HG03045 (cell line): ENCODE measurements at regions not wholly inside any gene's neighbourhood (a gene's known extent, or its start where the extent isn't known, plus 50 kb on each side); places are given as distances from the start of the nearest gene placed in this dataset.

Source experiments
- ATAC-seq: cut with Tn5 transposase; IDR thresholded peaks from one replicate; pipeline ENCODE4 v1.9.1; 2021; ENCODE audit warnings: mild to moderate bottlenecking, moderate library complexity; ENCODE audit not compliant: unreplicated experiment

GRCh38 chr3:56902468-56903160 is 100.9 kb upstream of the ARHGEF3 start:
- no peak for ATAC-seq

- no peak for ATAC-seq
Observed at GRCh38 chr3:56900801-56901200, 99.1 kb upstream of the ARHGEF3 start.

GRCh38 chr3:56899851-56900250 is 98.1 kb upstream of the ARHGEF3 start:
- ATAC-seq: no peak

GRCh38 chr3:56899078-56899477 is 97.3 kb upstream of the ARHGEF3 start:
- ATAC-seq: no peak

DNA sequence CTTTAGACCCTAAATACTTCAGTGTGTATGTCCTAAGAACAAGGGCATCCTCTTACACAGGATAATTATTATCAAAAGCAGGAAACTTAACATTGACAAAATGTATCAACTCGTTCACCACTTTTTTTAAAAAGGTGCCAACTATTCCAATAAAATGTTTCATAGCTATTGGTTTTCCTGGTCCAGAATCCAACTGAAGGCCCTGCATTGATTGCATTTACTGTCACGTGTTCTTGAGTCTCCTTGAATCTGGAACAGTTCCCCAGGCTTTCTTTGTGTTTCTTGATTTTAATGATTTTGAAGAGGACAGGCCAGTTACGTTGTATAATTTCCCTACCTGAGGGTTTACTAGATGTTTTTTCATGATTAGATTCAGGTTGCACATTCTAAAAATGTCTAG is 94.6 kb upstream of the ARHGEF3 start:
- ATAC-seq: no peak

GRCh38 chr3:56894881-56895431 is 93.2 kb upstream of the ARHGEF3 start:
- no peak for ATAC-seq

DNA sequence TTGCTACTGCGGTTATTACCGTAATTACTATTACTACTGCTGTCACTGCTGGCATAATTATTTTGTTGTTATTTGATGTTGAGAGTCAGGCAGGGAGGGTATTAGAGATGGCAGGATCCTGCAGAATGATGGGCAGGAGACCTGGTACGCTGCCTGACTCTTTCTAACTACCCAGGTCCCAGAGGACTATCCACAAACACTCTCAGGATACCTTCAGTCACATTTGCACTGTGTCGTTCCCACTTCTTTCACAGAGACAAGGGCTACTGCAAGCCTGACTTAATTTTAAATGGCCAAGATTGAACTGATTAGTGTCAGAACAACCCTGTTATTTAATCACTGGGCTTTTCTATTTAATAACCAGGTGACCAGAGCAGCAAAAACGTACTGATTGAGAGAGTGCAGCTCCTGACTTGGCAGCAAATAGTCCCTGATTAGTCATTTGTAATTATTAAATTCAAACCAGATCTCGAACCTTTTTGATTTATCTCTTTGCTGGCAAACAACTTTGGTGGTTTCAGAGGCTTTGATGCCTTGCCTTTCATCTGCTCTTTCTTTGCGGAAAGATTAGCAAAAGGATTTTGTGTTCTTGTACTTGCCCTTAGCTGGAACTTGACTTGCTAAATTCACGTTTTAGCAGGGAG is 88.8 kb upstream of the ARHGEF3 start:
- no peak for ATAC-seq

GRCh38 chr3:56889131-56889530 is 87.4 kb upstream of the ARHGEF3 start:
- no peak for ATAC-seq

GRCh38 chr3:56887402-56888025 is 85.8 kb upstream of the ARHGEF3 start:
- no peak for ATAC-seq

DNA sequence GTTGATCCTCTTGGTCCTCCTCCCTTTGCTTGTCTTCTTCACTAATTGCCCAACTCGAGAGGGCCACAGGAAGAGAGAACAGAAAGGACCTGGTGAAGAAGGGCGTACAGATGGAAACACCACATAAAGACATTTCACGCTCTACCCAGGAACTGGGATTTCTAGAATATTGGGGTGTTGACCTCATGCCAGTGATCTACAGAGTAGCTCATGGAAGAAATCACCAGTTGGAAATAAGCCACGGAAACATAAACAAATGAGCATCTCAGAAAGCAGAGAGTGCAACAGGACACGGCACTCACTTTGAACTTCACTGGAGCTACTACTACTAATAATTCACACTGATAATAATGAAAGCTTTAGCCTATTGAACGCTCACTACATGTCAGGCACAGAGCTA is 84.6 kb upstream of the ARHGEF3 start:
- no peak for ATAC-seq

DNA sequence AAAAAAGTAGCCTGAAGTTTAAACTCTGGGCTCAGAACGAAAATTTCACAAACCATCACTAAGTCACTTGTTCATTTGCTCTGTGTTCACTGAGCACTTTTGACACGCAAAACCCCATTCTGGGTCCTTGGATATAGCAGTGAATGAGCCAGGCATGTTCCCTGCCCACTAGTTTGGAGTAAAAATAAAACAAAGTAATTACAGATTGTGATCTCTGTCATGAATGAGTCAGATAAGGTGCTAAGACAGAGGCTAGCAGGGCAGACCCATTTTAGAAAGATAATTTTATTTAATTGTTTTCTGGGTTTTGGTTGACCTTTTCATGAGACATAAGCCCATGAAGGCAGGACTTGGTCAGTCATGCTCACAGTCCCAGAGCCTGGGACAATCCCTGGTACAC is 84.1 kb upstream of the ARHGEF3 start:
- ATAC-seq: no peak

GRCh38 chr3:56885453-56885852 is 83.7 kb upstream of the ARHGEF3 start:
- no peak for ATAC-seq

DNA sequence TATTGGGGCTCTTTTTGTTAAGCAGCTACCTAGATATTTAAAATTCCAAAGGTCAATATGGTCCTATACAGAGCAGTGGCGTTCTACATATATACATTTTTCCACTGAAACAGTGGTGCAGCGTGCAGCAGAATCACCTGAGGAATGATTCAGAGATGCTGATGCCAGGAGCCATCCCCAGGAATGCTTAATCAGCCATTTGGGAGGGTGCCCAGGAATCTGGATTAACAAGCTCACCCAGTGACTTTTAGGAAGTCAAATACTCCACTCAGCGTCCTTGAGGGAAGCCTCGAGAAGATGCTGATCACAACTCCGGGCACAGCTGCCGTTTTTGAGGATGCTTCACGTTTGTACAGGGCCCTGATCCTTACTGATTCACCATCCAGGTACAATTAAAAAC is 82.6 kb upstream of the ARHGEF3 start:
- ATAC-seq: no peak

DNA sequence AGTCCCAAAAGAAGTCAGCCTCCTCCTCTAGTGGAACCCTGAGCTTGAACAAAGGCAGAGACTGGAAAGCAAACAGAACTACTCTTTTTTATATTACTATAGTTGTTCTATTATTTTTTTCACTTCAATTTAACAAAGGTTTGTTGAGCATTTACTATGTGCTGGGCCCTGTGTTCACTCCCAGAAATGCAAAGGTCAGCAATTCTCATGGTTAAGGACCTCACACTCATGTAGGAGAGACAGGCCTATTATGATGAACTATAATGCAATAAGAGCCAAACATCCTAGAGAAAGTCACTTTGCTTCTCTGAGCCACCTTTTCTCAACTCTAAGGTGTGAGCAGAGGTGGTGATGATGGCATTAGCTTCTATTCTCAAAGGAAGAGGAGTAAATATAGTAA is 82.1 kb upstream of the ARHGEF3 start:
- no peak for ATAC-seq

DNA sequence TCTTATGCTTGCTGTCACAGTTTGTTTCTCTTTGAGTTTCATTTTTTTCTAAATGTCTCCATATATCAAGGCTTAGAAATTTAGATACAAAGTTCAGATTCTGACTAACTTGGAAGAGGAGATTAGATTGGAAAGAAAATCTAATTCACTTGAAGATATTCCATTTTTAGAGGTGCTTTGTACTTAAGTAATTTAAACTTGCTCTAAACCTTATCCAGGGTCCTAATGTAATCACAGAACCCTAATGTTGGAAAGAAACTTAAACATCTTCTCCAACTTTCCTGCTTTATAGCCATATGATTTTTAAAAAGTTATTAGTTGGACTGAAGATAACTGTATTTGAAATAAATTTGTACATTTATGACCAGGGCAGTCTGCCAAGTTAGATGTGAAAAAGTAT is 81.1 kb upstream of the ARHGEF3 start:
- ATAC-seq: no peak

DNA sequence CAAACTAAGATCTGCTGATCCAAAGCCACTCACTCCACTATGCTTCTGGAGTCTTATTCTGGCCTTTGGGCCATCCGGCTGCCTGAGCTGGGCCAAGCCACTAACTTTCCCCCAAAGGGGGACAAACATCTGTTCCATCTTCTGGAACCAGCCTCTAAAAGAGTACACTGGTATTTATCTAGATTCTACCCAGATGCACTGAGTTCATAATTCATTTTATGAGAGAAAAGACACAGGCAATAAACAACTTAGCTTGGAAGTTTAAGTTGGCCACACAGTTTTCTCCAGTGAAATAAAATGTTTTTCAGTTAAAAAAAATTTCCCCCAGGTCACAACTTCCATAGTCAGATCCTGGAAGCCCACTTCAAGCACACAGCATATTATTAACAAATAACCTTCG is 80.1 kb upstream of the ARHGEF3 start:
- no peak for ATAC-seq

- no peak for ATAC-seq
Observed at GRCh38 chr3:56880720-56881575, 79.2 kb upstream of the ARHGEF3 start.

DNA sequence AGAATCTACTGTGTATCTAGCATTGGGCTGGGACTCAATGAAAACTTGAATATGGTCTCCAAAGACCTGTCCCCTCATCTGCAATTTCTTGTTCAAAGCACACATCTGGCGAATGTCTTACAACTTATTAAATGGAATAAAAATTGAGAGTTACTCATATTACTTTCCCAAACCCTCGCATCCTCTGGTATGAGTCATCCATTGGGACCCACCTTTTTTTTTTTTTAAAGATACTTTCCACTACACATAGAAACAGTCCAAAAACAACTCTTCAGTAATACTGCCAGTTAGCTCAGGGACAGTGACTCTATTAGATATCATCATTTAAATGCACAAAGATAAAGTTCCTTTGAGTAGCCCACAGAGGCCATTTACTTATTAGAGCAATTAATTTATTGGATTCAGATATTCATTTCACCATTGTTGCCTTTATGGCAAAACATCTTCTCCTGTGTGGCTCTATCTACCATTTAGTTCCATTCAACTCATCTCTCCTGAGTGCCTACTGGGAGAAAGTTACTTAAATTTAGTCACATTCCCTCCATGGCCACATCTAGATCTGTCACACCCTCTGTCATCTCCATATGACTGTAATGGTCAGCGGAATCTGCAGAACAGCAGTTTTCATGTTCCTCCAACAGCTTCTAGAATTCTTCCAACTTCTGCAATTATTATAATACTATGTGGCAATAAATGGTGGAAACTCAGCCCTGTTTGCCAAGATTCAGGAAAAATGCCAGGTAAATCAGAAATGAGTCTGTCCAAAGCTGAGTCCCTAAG is 77.9 kb upstream of the ARHGEF3 start:
- no peak for ATAC-seq

DNA sequence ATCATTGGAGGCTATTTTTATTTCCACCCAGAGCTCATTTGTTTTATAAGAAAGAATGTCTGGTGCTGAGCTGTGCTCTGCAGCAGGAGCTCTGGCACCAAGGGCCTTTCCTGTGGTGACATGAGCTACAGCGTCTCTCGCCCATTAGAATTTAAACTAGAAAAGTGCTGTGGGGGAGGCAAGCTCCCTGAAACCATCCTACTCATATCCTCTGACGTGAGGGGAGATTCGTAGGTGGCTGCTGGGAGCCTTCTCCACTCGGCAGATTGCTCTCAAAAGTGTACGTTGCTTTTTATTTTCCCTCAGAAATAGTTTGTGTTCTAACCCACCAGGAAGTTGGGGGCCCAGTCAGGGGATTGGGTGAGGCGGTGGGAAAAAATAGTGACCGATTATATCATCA is 76.3 kb upstream of the ARHGEF3 start:
- ATAC-seq: no peak

DNA sequence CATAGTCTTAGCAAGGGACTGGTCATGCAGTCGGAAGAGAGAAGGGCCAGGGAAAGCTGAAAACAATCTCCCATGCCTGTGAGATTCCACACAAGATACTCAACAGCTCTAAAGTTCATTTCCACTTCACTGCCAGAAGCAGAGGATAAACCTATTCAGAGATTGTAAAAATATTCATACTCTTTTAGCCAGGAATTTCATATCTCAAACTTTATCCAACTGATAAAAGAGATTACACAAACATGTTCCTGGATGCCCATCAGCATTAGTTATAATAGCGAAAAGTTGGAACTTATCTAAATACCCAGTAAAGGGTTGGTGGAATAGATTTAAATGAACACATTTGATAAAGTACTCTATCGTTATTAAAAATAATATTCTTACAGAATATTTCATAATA is 75.2 kb upstream of the ARHGEF3 start:
- no peak for ATAC-seq
